Activated CD8-positive, alpha-beta memory T cell treated with anti-CD3 and anti-CD28 coated beads, Interleukin-2, amount 50 U/mL, for 4 hours (primary cell): ENCODE measurements at regions not wholly inside any gene's neighbourhood (a gene's known extent, or its start where the extent isn't known, plus 50 kb on each side); places are given as distances from the start of the nearest gene placed in this dataset.

Experiments
- DNase-seq: peaks from one replicate; pipeline ENCODE4 v3.0.0-alpha.2; 2020

- DNase-seq, result no peak
These were observed 58.5 kb downstream of the PSMG1 start for GRCh38 chr21:39124681-39125251.

- DNase-seq, result no peak
These were observed 59.9 kb downstream of the PSMG1 start for GRCh38 chr21:39123375-39123774.

- no peak for DNase-seq
These were observed 61.5 kb downstream of the PSMG1 start for GRCh38 chr21:39121600-39122355.

- DNase-seq, result no peak
These were observed 62.2 kb downstream of the PSMG1 start for GRCh38 chr21:39120876-39121599.

GRCh38 chr21:39119891-39120290, 63.4 kb downstream of the PSMG1 start:
- DNase-seq, result no peak

- DNase-seq, result no peak
These were observed 64.5 kb downstream of the PSMG1 start for GRCh38 chr21:39118604-39119215.

DNA sequence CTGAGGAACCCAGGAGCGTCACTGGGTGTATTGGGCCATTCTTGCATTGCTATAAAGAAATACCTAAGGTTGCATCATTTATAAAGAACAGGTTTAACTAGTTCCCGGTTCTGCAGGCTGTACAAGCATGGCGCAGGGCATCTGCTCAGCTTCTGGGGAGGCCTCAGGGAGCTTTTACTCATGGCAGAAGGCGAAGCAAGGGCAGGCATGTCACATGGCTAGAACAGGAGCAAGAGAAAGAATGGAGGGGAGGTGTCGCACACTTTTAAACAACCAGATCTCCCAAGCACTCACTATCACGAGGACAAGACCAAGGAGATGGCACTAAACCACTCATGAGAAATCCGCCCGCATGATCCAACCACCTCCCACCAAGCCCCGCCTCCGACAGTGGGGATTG, 65.2 kb downstream of the PSMG1 start:
- DNase-seq, result no peak

DNA sequence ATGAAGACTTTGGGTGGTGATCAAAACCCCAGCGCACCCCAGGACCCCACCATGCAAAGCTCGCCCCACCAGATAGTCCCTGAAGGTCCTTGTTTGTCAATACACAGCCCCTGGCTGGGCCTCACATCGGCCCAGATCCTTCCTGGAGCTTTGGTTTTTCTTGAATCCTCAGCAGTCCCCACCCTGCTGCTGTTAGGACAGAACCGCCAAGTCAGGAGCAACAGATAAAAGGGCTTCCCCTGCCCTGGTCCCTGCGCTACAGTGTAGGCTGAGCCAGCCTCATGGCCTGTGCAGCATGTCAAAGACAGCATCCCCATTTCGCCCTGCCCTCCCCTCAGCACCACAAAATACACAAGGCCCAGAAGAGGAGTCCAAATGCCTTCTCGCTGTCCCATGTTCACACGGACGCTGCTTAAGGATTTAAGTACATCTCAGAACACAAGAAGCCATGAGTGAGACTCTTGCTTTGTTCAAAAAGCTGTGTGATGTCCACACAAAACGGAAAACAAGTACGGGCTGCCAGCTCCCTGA, 65.7 kb downstream of the PSMG1 start:
- DNase-seq, result no peak

DNA sequence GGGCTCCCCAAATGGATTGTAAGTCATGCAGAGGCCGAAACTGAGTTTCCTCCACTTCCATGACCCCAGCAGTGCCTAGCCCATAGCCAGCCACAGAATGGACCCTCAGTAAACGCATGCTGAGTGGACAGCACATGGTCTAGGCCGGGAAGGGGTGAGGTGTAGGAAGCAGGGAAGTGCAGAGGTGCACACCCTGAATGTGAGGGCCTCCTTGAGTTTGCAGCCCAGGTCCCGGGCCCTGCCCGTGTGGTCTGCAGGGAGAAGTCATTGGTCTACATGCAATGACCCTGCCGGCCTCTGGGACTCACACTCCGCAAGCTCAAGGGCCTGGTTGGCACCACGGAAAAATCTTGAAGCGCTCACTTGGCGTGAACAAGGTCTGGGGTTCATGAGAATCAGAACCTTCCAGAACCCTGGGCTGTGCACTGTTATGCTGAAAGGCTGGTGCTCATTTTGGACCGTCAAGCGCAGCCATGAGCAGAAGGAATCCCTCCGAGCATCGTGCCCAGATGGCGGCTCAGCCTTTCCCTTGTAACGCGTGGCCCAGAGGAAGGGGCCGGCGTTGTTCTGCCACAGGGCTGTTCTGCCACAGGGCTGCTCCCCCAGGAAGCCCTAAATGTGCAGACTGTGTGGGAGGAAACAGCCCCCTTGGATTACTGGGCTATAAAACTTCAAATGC, 66.4 kb downstream of the PSMG1 start:
- no peak for DNase-seq

GRCh38 chr21:39115576-39116235, 67.5 kb downstream of the PSMG1 start:
- no peak for DNase-seq

- no peak for DNase-seq
These were observed 68.2 kb downstream of the PSMG1 start for GRCh38 chr21:39114871-39115575.

GRCh38 chr21:39111931-39112550, 71.2 kb downstream of the PSMG1 start:
- DNase-seq, result no peak

- no peak for DNase-seq
These were observed 72.8 kb downstream of the PSMG1 start for GRCh38 chr21:39110431-39110830.

DNA sequence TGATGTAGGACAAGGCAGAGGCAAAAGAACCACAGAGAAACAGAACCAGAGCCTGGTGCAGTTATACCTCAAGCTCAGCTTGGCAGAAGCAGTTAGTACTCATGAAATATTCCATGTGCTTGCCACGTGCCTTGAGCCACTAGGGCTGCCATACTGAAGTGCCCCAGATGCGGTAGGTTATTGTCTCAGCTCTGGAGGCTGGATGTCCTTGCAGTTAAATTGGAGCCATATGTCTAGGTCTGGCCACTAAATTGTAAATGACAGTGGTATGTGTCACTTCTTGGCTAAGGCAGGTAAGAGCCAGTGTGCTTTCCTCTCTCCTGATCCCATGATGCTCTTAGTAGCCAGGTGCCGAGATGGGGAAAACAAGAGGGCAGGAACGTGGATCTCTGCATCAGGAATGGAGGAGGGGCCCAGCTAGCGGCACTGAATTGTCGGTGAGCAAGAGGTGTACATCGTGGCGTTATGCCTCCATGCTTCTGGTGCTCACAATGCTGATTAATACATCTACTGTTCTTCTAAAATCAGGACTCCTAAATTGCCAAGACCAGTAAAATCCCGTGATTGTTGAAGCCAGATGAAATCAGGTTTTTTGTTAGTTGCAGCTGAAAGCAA, 73.5 kb downstream of the PSMG1 start:
- no peak for DNase-seq

DNA sequence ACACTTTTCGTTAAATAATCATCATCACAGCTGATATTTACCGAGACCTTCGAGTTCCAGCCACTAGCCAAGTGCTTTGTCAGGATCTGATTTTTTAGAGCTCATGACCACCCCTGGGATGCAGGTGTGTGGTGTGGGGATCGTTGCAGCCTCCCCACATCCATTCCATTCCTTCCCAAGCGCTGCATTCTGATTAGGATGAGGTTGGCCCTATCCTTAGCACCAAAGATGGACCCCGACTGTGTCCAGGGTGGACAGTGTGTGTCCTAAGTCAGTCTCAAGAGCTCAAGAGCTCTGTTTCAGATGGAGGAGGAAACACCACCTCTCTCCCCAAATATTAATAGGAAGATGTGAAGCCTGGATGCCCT, 74.1 kb downstream of the PSMG1 start:
- DNase-seq, result no peak

DNA sequence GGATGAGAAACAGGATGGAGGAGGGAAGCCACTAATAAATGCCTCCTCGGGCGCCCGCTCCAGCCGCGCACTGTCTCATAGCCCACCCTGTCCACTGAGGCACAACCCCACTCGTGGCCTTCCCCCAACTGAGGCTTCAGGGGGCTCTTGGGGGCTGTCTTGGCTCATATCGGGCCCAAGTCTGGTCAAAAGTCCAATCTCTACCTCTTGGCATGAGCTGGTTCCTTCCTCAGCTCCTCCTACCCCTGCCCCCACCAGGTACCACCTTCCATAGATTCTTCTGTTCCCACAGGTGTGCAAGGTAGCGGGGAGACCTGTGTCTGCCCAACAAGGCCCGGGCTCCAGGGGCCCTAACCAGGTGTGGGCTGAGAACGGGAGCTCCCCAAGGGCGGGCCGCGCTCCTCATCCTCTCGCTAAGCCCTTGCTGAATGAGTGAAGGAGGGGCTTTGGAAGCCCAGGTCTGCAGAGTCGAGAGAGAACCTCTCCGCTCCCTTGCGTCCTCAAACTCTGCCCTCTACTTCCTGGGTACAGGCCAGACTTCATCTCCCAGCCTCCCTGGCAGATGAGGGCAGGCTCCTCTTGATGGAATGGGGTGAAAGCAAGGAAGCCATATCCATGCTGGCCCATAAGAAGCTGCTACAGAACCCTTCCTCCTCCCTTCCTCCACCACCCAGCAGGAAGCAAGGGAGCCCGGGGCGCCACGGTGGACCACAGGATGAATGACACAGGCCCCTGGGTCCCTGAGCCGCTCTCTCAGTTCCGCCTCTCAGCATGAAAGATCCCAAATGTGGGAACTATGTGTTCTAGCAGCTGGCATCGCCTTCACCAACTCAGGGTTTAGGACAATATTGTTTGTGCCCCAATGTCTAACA, 74.7 kb downstream of the PSMG1 start:
- DNase-seq, result no peak

DNA sequence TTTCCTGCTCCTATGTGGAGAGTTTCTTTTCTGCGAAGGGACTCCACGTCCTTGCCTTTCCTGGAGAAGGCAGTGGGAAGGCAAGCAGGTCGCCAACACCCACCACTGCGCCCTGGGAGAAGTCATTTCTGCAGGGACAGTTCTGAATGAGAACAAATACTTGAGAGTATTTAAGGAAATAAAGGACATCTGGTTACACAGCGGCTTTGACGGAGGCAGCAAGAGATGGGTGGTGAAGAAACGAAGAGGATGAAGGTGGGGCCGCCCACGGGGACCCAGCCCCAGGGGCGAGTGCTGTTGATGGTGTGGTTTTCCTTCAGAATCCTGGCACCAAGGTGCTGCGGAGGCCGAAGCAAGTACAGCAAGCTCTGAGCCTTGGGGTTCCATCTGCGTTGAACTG, 75.5 kb downstream of the PSMG1 start:
- no peak for DNase-seq

- DNase-seq, result no peak
These were observed 76.3 kb downstream of the PSMG1 start for GRCh38 chr21:39106881-39107462.

- DNase-seq, result no peak
These were observed 77.4 kb downstream of the PSMG1 start for GRCh38 chr21:39105836-39106235.
